ENCODE measurements at regions not wholly inside any gene's neighbourhood (a gene's known extent, or its start where the extent isn't known, plus 50 kb on each side); places are given as distances from the start of the nearest gene placed in this dataset.

- no peaks in the 10 kb centered on the region for H3K27me3 ChIP-seq (ENCODE audit: control insufficient read depth, insufficient read depth, low read length)
Measured at GRCh38 chr2:57848723-57849122, 197.9 kb upstream of the VRK2 start.

GRCh38 chr2:57849843-57850242 lies 196.8 kb upstream of the VRK2 start:
- Histone ChIP-seq H3K9ac (ENCODE audit: low read depth, low read length) (no peak overlapping the region), H3K9me3 (replicated peaks; ENCODE audit: low read length) (no peaks in the 10 kb centered on the region), H3K4me1 (ENCODE audit: control insufficient read depth, insufficient read depth, low read length) (no peaks in the 10 kb centered on the region), H3K36me3 (ENCODE audit: insufficient read depth, low read length) (no peaks in the 10 kb centered on the region), H3K4me2 (ENCODE audit: low read length) (no peak overlapping the region), H3K4me3 (ENCODE audit: low read length) (no peak overlapping the region), H3K27me3 (ENCODE audit: control insufficient read depth, insufficient read depth, low read length) (no peaks in the 10 kb centered on the region)

More at GRCh38 chr2:57848723-57849122, 197.9 kb upstream of the VRK2 start:
- no peaks in the 10 kb centered on the region for H3K9me3 ChIP-seq (replicated peaks; ENCODE audit: low read length)
- H3K36me3 ChIP-seq (ENCODE audit: insufficient read depth, low read length): no peaks in the 10 kb centered on the region
- no peak overlapping the region for H3K4me3 ChIP-seq (ENCODE audit: low read length)
- no peak overlapping the region for H3K9ac ChIP-seq (ENCODE audit: low read depth, low read length)
- no peaks in the 10 kb centered on the region for H3K4me1 ChIP-seq (ENCODE audit: control insufficient read depth, insufficient read depth, low read length)
- no peak overlapping the region for H3K4me2 ChIP-seq (ENCODE audit: low read length)

DNA sequence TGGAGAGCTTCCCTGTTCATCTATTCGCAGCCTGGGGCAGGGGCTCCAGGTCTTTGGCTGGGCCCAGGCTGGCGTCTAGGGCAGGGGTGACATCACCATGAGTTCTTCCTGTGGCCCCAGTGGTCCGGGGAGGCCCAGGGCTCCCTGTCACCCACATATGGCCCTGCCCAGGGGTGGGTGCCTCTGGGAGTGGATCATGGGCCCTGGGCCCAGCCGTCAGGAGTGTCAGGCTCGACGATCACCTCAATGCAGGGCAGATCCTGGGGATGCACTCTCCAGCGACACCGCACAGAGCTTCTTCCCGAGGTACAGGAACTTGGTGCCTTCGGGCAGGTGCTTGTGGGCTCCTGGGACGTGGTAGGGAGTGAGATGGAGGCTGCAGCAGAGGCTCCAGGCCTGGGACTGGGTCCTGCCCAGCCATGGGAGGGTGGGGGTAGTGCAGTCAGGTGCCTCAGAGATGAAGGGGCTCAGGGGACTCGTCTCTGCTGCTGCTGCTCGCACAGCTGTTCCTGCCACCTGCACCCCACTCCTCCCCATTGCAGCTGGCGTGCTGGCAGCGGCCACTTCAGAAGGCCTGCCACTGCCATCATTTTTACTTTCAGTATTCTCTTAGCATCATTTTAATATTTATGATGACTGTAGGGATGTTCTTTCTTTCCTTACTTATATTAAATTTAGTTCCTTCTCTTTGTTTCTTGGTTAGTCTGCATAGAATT lies 196.0 kb upstream of the VRK2 start:
- Histone ChIP-seq H3K4me2 (ENCODE audit: low read length) (no peak overlapping the region), H3K4me3 (ENCODE audit: low read length) (no peak overlapping the region), H3K4me1 (ENCODE audit: control insufficient read depth, insufficient read depth, low read length) (no peaks in the 10 kb centered on the region), H3K9ac (ENCODE audit: low read depth, low read length) (no peak overlapping the region), H3K36me3 (ENCODE audit: insufficient read depth, low read length) (no peaks in the 10 kb centered on the region), H3K9me3 (replicated peaks; ENCODE audit: low read length) (no peaks in the 10 kb centered on the region), H3K27me3 (ENCODE audit: control insufficient read depth, insufficient read depth, low read length) (no peaks in the 10 kb centered on the region)

GRCh38 chr2:57855212-57855611 lies 191.4 kb upstream of the VRK2 start:
- no peaks in the 10 kb centered on the region for H3K9me3 ChIP-seq (replicated peaks; ENCODE audit: low read length)
- H3K4me3 ChIP-seq (ENCODE audit: low read length): no peak overlapping the region
- no peaks in the 10 kb centered on the region for H3K36me3 ChIP-seq (ENCODE audit: insufficient read depth, low read length)
- no peaks in the 10 kb centered on the region for H3K27me3 ChIP-seq (ENCODE audit: control insufficient read depth, insufficient read depth, low read length)
- no peaks in the 10 kb centered on the region for H3K4me1 ChIP-seq (ENCODE audit: control insufficient read depth, insufficient read depth, low read length)
- H3K9ac ChIP-seq (ENCODE audit: low read depth, low read length): no peak overlapping the region
- no peak overlapping the region for H3K4me2 ChIP-seq (ENCODE audit: low read length)

DNA sequence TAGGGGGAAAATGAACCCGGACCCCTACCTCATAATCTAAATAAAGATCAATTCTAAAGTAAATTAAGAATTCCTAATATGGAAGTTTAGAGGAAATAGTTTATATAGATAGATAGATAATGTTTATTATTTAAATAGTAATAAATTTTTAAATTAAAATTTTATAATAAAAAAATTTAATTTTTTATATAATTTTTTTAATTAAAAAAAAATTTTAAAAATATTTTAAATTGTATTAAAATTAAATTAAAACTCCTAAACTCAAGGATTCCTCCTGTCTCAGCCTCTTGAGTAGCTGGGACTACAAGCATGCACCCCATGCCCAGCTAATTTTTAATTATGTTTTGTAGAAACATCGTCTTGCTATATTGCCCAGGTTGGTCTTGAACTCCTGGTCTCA lies 186.9 kb upstream of the VRK2 start:
- Histone ChIP-seq H3K27me3 (ENCODE audit: control insufficient read depth, insufficient read depth, low read length) (no peaks in the 10 kb centered on the region), H3K4me1 (ENCODE audit: control insufficient read depth, insufficient read depth, low read length) (peaks cover 17% of the 10 kb centered on the region), H3K9ac (ENCODE audit: low read depth, low read length) (no peak overlapping the region), H3K9me3 (replicated peaks; ENCODE audit: low read length) (no peaks in the 10 kb centered on the region), H3K4me2 (ENCODE audit: low read length) (no peak overlapping the region), H3K4me3 (ENCODE audit: low read length) (no peak overlapping the region), H3K36me3 (ENCODE audit: insufficient read depth, low read length) (no peaks in the 10 kb centered on the region)

GRCh38 chr2:57862153-57862552 lies 184.5 kb upstream of the VRK2 start:
- H3K9me3 ChIP-seq (replicated peaks; ENCODE audit: low read length): no peaks in the 10 kb centered on the region
- no peak overlapping the region for H3K9ac ChIP-seq (ENCODE audit: low read depth, low read length)
- no peaks in the 10 kb centered on the region for H3K27me3 ChIP-seq (ENCODE audit: control insufficient read depth, insufficient read depth, low read length)
- H3K4me2 ChIP-seq (ENCODE audit: low read length): no peak overlapping the region
- peaks cover 27% of the 10 kb centered on the region for H3K4me1 ChIP-seq (ENCODE audit: control insufficient read depth, insufficient read depth, low read length)
- no peaks in the 10 kb centered on the region for H3K36me3 ChIP-seq (ENCODE audit: insufficient read depth, low read length)
- no peak overlapping the region for H3K4me3 ChIP-seq (ENCODE audit: low read length)

- Histone ChIP-seq H3K9ac (ENCODE audit: low read depth, low read length) (no peak overlapping the region), H3K4me2 (ENCODE audit: low read length) (no peak overlapping the region), H3K36me3 (ENCODE audit: insufficient read depth, low read length) (no peaks in the 10 kb centered on the region), H3K4me1 (ENCODE audit: control insufficient read depth, insufficient read depth, low read length) (peaks cover 29% of the 10 kb centered on the region), H3K9me3 (replicated peaks; ENCODE audit: low read length) (no peaks in the 10 kb centered on the region), H3K27me3 (ENCODE audit: control insufficient read depth, insufficient read depth, low read length) (no peaks in the 10 kb centered on the region), H3K4me3 (ENCODE audit: low read length) (no peak overlapping the region)
Measured at GRCh38 chr2:57862727-57863126, 183.9 kb upstream of the VRK2 start.

GRCh38 chr2:57864926-57865325 lies 181.7 kb upstream of the VRK2 start:
- H3K9ac ChIP-seq (ENCODE audit: low read depth, low read length): peak overlapping the region; percentile 19
- H3K4me3 ChIP-seq (ENCODE audit: low read length): no peak overlapping the region
- no peaks in the 10 kb centered on the region for H3K36me3 ChIP-seq (ENCODE audit: insufficient read depth, low read length)

GRCh38 chr2:57867730-57868129 lies 178.9 kb upstream of the VRK2 start:
- Histone ChIP-seq H3K27me3 (ENCODE audit: control insufficient read depth, insufficient read depth, low read length) (no peaks in the 10 kb centered on the region), H3K36me3 (ENCODE audit: insufficient read depth, low read length) (no peaks in the 10 kb centered on the region), H3K4me1 (ENCODE audit: control insufficient read depth, insufficient read depth, low read length) (peaks cover 45% of the 10 kb centered on the region), H3K4me2 (ENCODE audit: low read length) (no peak overlapping the region), H3K4me3 (ENCODE audit: low read length) (no peak overlapping the region), H3K9me3 (replicated peaks; ENCODE audit: low read length) (no peaks in the 10 kb centered on the region), H3K9ac (ENCODE audit: low read depth, low read length) (no peak overlapping the region)

More at GRCh38 chr2:57864926-57865325, 181.7 kb upstream of the VRK2 start:
- Histone ChIP-seq H3K4me1 (ENCODE audit: control insufficient read depth, insufficient read depth, low read length) (peaks cover 50% of the 10 kb centered on the region), H3K9me3 (replicated peaks; ENCODE audit: low read length) (no peaks in the 10 kb centered on the region), H3K27me3 (ENCODE audit: control insufficient read depth, insufficient read depth, low read length) (no peaks in the 10 kb centered on the region), H3K4me2 (ENCODE audit: low read length) (peak overlapping the region; percentile 41)

DNA sequence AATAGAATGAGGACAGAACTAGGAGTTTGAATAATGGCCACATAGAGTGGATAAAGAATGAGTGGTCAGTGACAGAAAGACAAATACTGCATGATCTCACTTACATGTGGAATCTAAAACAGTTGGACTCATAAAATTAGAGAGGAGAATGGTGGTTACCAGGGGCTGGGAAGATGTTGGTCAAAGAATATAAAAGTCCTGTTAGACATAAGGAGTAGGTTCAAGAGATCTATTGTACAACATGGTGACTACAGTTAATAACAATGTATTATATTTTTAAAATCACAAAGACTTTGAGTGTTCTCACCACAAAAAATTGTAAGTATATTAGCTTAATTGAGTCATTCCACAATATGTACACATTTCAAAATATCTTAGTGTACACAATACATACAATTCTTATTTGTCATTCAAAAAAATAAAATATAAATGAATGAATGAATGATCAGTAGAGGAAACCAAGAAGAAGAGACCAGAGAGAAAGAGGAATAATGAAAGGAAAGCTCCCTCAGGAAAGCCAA lies 177.9 kb upstream of the VRK2 start:
- H3K9me3 ChIP-seq (replicated peaks; ENCODE audit: low read length): no peaks in the 10 kb centered on the region
- no peaks in the 10 kb centered on the region for H3K36me3 ChIP-seq (ENCODE audit: insufficient read depth, low read length)
- no peak overlapping the region for H3K4me3 ChIP-seq (ENCODE audit: low read length)
- no peak overlapping the region for H3K4me2 ChIP-seq (ENCODE audit: low read length)
- no peaks in the 10 kb centered on the region for H3K27me3 ChIP-seq (ENCODE audit: control insufficient read depth, insufficient read depth, low read length)
- H3K9ac ChIP-seq (ENCODE audit: low read depth, low read length): no peak overlapping the region
- peaks cover 42% of the 10 kb centered on the region for H3K4me1 ChIP-seq (ENCODE audit: control insufficient read depth, insufficient read depth, low read length)

DNA sequence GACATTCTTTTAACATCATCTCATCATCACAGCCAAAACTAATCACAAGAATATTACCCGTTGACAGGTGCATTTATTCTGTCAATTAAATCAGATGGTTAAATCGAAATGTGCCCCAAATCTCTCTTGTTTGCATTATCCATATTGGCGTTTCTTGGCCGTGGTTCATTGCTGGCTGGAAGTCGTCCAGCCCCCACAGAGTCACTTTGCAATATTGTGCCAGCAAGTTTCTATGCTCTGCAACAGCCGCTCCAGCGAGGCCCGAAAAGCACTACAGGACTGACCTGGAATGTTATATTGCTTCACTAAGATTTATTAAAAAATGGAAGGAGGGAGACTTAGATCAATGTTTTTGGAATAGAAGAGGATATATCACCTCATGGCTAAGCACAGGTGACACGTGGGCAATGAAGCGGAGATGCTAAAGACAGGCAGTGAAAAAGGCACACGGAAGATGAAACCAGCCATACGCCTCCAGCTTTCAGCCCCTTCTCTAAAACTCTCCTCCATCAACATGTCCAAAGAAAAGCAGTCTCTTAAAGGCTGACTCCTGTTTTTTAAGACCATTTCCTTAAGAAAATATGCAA lies 176.8 kb upstream of the VRK2 start:
- H3K9me3 ChIP-seq (replicated peaks; ENCODE audit: low read length): no peaks in the 10 kb centered on the region
- peaks cover 36% of the 10 kb centered on the region for H3K4me1 ChIP-seq (ENCODE audit: control insufficient read depth, insufficient read depth, low read length)
- no peaks in the 10 kb centered on the region for H3K27me3 ChIP-seq (ENCODE audit: control insufficient read depth, insufficient read depth, low read length)
- no peaks in the 10 kb centered on the region for H3K36me3 ChIP-seq (ENCODE audit: insufficient read depth, low read length)
- H3K9ac ChIP-seq (ENCODE audit: low read depth, low read length): no peak overlapping the region
- H3K4me3 ChIP-seq (ENCODE audit: low read length): no peak overlapping the region
- H3K4me2 ChIP-seq (ENCODE audit: low read length): peak overlapping the region; percentile 13

DNA sequence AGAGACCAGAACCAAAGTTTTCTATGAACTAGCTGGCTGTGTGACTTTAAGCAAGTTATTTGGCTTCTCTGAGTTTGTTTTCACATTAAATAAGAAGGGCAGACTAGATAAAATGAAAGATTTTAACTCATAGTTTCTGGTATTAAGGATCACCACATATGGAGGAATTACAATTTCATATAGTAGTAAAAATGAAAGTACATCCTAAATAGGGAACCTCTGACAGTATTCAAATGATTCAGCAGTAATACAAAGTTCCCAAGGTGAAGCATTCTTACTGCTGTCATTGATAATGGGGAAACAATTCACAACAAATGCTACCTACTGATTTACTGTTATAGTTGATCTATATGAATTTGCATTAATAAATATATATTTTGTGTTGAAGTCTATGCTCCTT lies 170.3 kb upstream of the VRK2 start:
- H3K27me3 ChIP-seq (ENCODE audit: control insufficient read depth, insufficient read depth, low read length): no peaks in the 10 kb centered on the region
- no peak overlapping the region for H3K9ac ChIP-seq (ENCODE audit: low read depth, low read length)
- H3K4me1 ChIP-seq (ENCODE audit: control insufficient read depth, insufficient read depth, low read length): peaks cover 19% of the 10 kb centered on the region
- H3K9me3 ChIP-seq (replicated peaks; ENCODE audit: low read length): no peaks in the 10 kb centered on the region
- no peak overlapping the region for H3K4me2 ChIP-seq (ENCODE audit: low read length)
- no peaks in the 10 kb centered on the region for H3K36me3 ChIP-seq (ENCODE audit: insufficient read depth, low read length)
- no peak overlapping the region for H3K4me3 ChIP-seq (ENCODE audit: low read length)
